ENCODE measurements at regions not wholly inside any gene's neighbourhood (a gene's known extent, or its start where the extent isn't known, plus 50 kb on each side); places are given as distances from the start of the nearest gene placed in this dataset.
"Not testable (repeated sequence)": the region's sequence is repeated elsewhere in the genome, so short reads cannot be mapped to it uniquely, and the experiment has no call there.

- not testable (repeated sequence) for TF ChIP-seq CTCF, POLR2AphosphoS5 (IDR thresholded peaks at IDR 0.05)
Observed at GRCh38 chr9:65403072-65403471, 118.1 kb upstream of the FOXD4L5 start.
